ENCODE measurements at regions not wholly inside any gene's neighbourhood (a gene's known extent, or its start where the extent isn't known, plus 50 kb on each side); places are given as distances from the start of the nearest gene placed in this dataset.
"Not testable (repeated sequence)": the region's sequence is repeated elsewhere in the genome, so short reads cannot be mapped to it uniquely, and the experiment has no call there.

- DNase-seq (no peak), ATAC-seq (no peak)
- TF ChIP-seq CTCF (IDR thresholded peaks at IDR 0.05): no peak
- intact Hi-C loops (cut with DNase I, micrococcal nuclease): no loop called here
- Histone ChIP-seq H3K9me3 (no peaks in the 10 kb centered on the region), H3K4me3 (no peak overlapping the region), H3K36me3 (ENCODE audit: low read depth) (no peaks in the 10 kb centered on the region), H3K4me1 (ENCODE audit: low read depth) (peaks cover 8% of the 10 kb centered on the region)
Observed at GRCh38 chr20:47985092-47985850, 200.0 kb upstream of the SULF2 start.

- Histone ChIP-seq H3K9me3 (no peaks in the 10 kb centered on the region), H3K36me3 (ENCODE audit: low read depth) (no peaks in the 10 kb centered on the region), H3K4me1 (ENCODE audit: low read depth) (no peaks in the 10 kb centered on the region), H3K4me3 (no peak overlapping the region)
- DNase-seq: no peak
- ATAC-seq: no peak
- intact Hi-C loops (cut with DNase I, micrococcal nuclease): no loop called here
- TF ChIP-seq CTCF (IDR thresholded peaks at IDR 0.05): no peak
Observed at GRCh38 chr20:47984437-47984836, 199.2 kb upstream of the SULF2 start.

GRCh38 chr20:47983642-47984041, 198.4 kb upstream of the SULF2 start:
- H3K36me3 ChIP-seq (ENCODE audit: low read depth); intact Hi-C loops (cut with DNase I, micrococcal nuclease); H3K4me3 ChIP-seq; DNase-seq; H3K9me3 ChIP-seq; ATAC-seq; H3K4me1 ChIP-seq (ENCODE audit: low read depth): not testable (repeated sequence)

GRCh38 chr20:47982574-47983360, 197.5 kb upstream of the SULF2 start:
- no peaks in the 10 kb centered on the region for H3K9me3 ChIP-seq
- peak; percentile 17 for ATAC-seq
- no peak for DNase-seq
- no peak for TF ChIP-seq CTCF (IDR thresholded peaks at IDR 0.05)
- no peak overlapping the region for H3K4me3 ChIP-seq
- intact Hi-C loops (cut with DNase I, micrococcal nuclease): no loop called here
- H3K36me3 ChIP-seq (ENCODE audit: low read depth): no peaks in the 10 kb centered on the region
- no peaks in the 10 kb centered on the region for H3K4me1 ChIP-seq (ENCODE audit: low read depth)

GRCh38 chr20:47981222-47981621, 195.9 kb upstream of the SULF2 start:
- Histone ChIP-seq H3K9me3 (no peaks in the 10 kb centered on the region), H3K4me3 (no peak overlapping the region), H3K36me3 (ENCODE audit: low read depth) (no peaks in the 10 kb centered on the region), H3K4me1 (ENCODE audit: low read depth) (no peaks in the 10 kb centered on the region)
- no peak for DNase-seq
- intact Hi-C loops (cut with DNase I, micrococcal nuclease): no loop called here
- no peak for TF ChIP-seq CTCF (IDR thresholded peaks at IDR 0.05)
- no peak for ATAC-seq
